Activated CD8-positive, alpha-beta T cell treated with anti-CD3 and anti-CD28 coated beads for 36 hours (primary cell): ENCODE measurements at regions not wholly inside any gene's neighbourhood (a gene's known extent, or its start where the extent isn't known, plus 50 kb on each side); places are given as distances from the start of the nearest gene placed in this dataset.
"Not testable (repeated sequence)": the region's sequence is repeated elsewhere in the genome, so short reads cannot be mapped to it uniquely, and the experiment has no call there.

ENCODE experiments used
- ATAC-seq: fragments of 200-7000 bp; cut with Tn5 transposase; one replicate; pipeline ENCODE4 v1.10.0; 2021; ENCODE audit warnings: mild to moderate bottlenecking, moderate library complexity
- CTCF ChIA-PET: fragments of 350-600 bp; sonication (Branson Sonifier 250); formaldehyde crosslinking; loops from one replicate; lab custom pipeline; 2021; ENCODE audit warnings: antibody characterized with exemption; lab: Charles Lee
- POLR2A ChIA-PET: fragments of 350-600 bp; sonication (Branson Sonifier 250); formaldehyde crosslinking; loops from one replicate; lab custom pipeline; 2021; ENCODE audit warnings: antibody characterized with exemption; lab: Charles Lee
- DNase-seq: peaks from one replicate; pipeline ENCODE4 v3.0.0-alpha.2; 2020
- H3K27ac Mint-ChIP-seq: one replicate; pipeline ENCODE4 v1.8.0; 2021; ENCODE audit warnings: mild to moderate bottlenecking, mixed read lengths
- H3K27me3 Mint-ChIP-seq: one replicate; pipeline ENCODE4 v1.8.0; 2021; ENCODE audit warnings: mixed read lengths
- H3K36me3 Mint-ChIP-seq: one replicate; pipeline ENCODE4 v1.8.0; 2021; ENCODE audit warnings: low read depth, mixed read lengths
- H3K4me1 Mint-ChIP-seq: one replicate; pipeline ENCODE4 v1.8.0; 2021; ENCODE audit warnings: low read depth, mixed read lengths
- H3K4me3 Mint-ChIP-seq: one replicate; pipeline ENCODE4 v1.8.0; 2021; ENCODE audit warnings: mild to moderate bottlenecking, moderate library complexity, mixed read lengths
- H3K9me3 Mint-ChIP-seq: one replicate; pipeline ENCODE4 v1.8.0; 2021; ENCODE audit warnings: mixed read lengths
- CTCF ChIP-seq: fragments of 200-600 bp; IDR thresholded peaks from one replicate; pipeline ENCODE4 v1.8.0; 2022; ENCODE audit warnings: antibody characterized with exemption, mild to moderate bottlenecking
- intact Hi-C: fragments of 100-400 bp; cut with micrococcal nuclease; formaldehyde crosslinking; loops from one replicate; pipeline ENCODE4 v1.10.0; 2022

DNA sequence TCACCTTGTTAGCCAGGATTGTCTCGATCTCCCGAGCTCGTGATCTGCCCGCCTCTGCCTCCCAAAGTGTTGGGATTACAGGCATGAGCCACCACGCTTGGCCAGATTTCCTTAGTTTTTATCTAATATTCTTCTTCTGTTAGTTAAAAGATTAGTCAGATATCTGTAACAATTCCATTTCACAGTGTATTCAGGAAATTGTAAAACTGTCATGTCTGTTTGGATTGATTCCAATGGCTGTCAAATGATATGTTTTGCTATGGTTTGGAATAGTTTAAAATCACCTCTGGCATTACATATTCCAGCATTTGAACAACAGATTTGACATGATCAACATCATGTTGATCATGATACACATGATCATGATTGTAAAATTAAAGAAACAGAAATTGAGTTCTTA, 193.6 kb upstream of the DAB2 start:
- H3K4me1 Mint-ChIP-seq, result no peaks in the 10 kb centered on the region
- ChIA-PET CTCF (no interaction called here), POLR2A (no interaction called here)
- no peak overlapping the region for H3K27ac Mint-ChIP-seq
- H3K4me3 Mint-ChIP-seq, result no peak overlapping the region
- H3K27me3 Mint-ChIP-seq, result no peaks in the 10 kb centered on the region
- no peaks in the 10 kb centered on the region for H3K9me3 Mint-ChIP-seq
- intact Hi-C loops, result no loop called here
- no peak for TF ChIP-seq CTCF
- ATAC-seq (no peak), DNase-seq (no peak)
- H3K36me3 Mint-ChIP-seq, result no peaks in the 10 kb centered on the region

- Mint-ChIP-seq H3K9me3 (no peaks in the 10 kb centered on the region), H3K4me1 (no peaks in the 10 kb centered on the region), H3K27ac (no peak overlapping the region), H3K36me3 (no peaks in the 10 kb centered on the region), H3K27me3 (peaks cover 2% of the 10 kb centered on the region), H3K4me3 (no peak overlapping the region)
- ATAC-seq (no peak), DNase-seq (no peak)
- no peak for TF ChIP-seq CTCF
- CTCF ChIA-PET, result no interaction called here
- POLR2A ChIA-PET, result no interaction called here
- intact Hi-C loops, result no loop called here
Measured at GRCh38 chr5:39616131-39616530, 191.4 kb upstream of the DAB2 start.

- intact Hi-C loops, H3K36me3 Mint-ChIP-seq, H3K4me1 Mint-ChIP-seq, H3K9me3 Mint-ChIP-seq, H3K27me3 Mint-ChIP-seq, ATAC-seq, H3K27ac Mint-ChIP-seq, CTCF ChIA-PET, POLR2A ChIA-PET, H3K4me3 Mint-ChIP-seq, DNase-seq: not testable (repeated sequence)
Measured at GRCh38 chr5:39611076-39611475, 186.3 kb upstream of the DAB2 start.

- intact Hi-C loops, result no loop called here
- CTCF ChIA-PET, result no interaction called here
- TF ChIP-seq CTCF, result no peak
- no peak overlapping the region for H3K27ac Mint-ChIP-seq
- POLR2A ChIA-PET, result no interaction called here
- peaks cover 12% of the 10 kb centered on the region for H3K27me3 Mint-ChIP-seq
- no peak overlapping the region for H3K4me3 Mint-ChIP-seq
- H3K36me3 Mint-ChIP-seq, result no peaks in the 10 kb centered on the region
- no peak for ATAC-seq
- H3K4me1 Mint-ChIP-seq, result no peaks in the 10 kb centered on the region
- no peaks in the 10 kb centered on the region for H3K9me3 Mint-ChIP-seq
- no peak for DNase-seq
Measured at GRCh38 chr5:39608024-39608423, 183.2 kb upstream of the DAB2 start.

GRCh38 chr5:39606591-39606990, 181.8 kb upstream of the DAB2 start:
- CTCF ChIA-PET, result interaction anchor here (0.9 kb wide), 1 partner anchor 19 kb away, joined by 4 read pairs; no protein-coding TSS in a partner anchor
- no peaks in the 10 kb centered on the region for H3K9me3 Mint-ChIP-seq
- intact Hi-C loops, result no loop called here
- ATAC-seq (no peak), DNase-seq (no peak)
- no peak for TF ChIP-seq CTCF
- H3K4me3 Mint-ChIP-seq, result no peak overlapping the region
- POLR2A ChIA-PET, result no interaction called here
- H3K4me1 Mint-ChIP-seq, result no peaks in the 10 kb centered on the region
- no peak overlapping the region for H3K27ac Mint-ChIP-seq
- no peaks in the 10 kb centered on the region for H3K36me3 Mint-ChIP-seq
- H3K27me3 Mint-ChIP-seq, result peaks cover 11% of the 10 kb centered on the region
